ENCODE measurements at regions not wholly inside any gene's neighbourhood (a gene's known extent, or its start where the extent isn't known, plus 50 kb on each side); places are given as distances from the start of the nearest gene placed in this dataset.

- TF ChIP-seq CTCF (IDR thresholded peaks at IDR 0.05) (no peak), POLR2A (IDR thresholded peaks at IDR 0.05; ENCODE audit: low read depth) (no peak), POLR2AphosphoS5 (IDR thresholded peaks at IDR 0.05) (no peak), EP300 (IDR thresholded peaks at IDR 0.05) (no peak)
These were observed 819.1 kb downstream of the GRID1 start for GRCh38 chr10:85547460-85548023.
